NCI-H1092 treated with DMSO at 0.1 percent for 48 hours (cell line): ENCODE measurements at regions not wholly inside any gene's neighbourhood (a gene's known extent, or its start where the extent isn't known, plus 50 kb on each side); places are given as distances from the start of the nearest gene placed in this dataset.

Experiments
- DNase-seq: peaks from one replicate; lab custom pipeline; 2025; lab: John Stamatoyannopoulos, UW

- no peak for DNase-seq
Observed at GRCh38 chr10:14391342-14391741, 60.6 kb upstream of the FRMD4A start.

GRCh38 chr10:14389981-14390590 is 59.4 kb upstream of the FRMD4A start:
- DNase-seq = no peak

- DNase-seq = no peak
Observed at GRCh38 chr10:14385596-14386593, 55.2 kb upstream of the FRMD4A start.

GRCh38 chr10:14384915-14385314 is 54.2 kb upstream of the FRMD4A start:
- DNase-seq = no peak

GRCh38 chr10:14384116-14384730 is 53.5 kb upstream of the FRMD4A start:
- no peak for DNase-seq

GRCh38 chr10:14383266-14383665 is 52.5 kb upstream of the FRMD4A start:
- DNase-seq = no peak

- DNase-seq = no peak
Observed at GRCh38 chr10:14382531-14382930, 51.8 kb upstream of the FRMD4A start.

- DNase-seq = no peak
Observed at GRCh38 chr10:14382022-14382421, 51.3 kb upstream of the FRMD4A start.

GRCh38 chr10:14381475-14381874 is 50.8 kb upstream of the FRMD4A start:
- DNase-seq = no peak

GRCh38 chr10:14380746-14381145 is 50.0 kb upstream of the FRMD4A start:
- DNase-seq = no peak
